HFFc6 (cell line): ENCODE measurements at regions not wholly inside any gene's neighbourhood (a gene's known extent, or its start where the extent isn't known, plus 50 kb on each side); places are given as distances from the start of the nearest gene placed in this dataset.

Experiments used
- DNase-seq: peaks from one replicate; pipeline ENCODE4 v3.0.0-alpha.2; 2018
- H3K27ac Mint-ChIP-seq: 2 replicates; pipeline ENCODE4 v1.8.0; 2020; ENCODE audit warnings: mild to moderate bottlenecking, mixed read lengths
- H3K27me3 Mint-ChIP-seq: 2 replicates; pipeline ENCODE4 v1.8.0; 2021; ENCODE audit warnings: mild to moderate bottlenecking, moderate library complexity, mixed read lengths; ENCODE audit not compliant: insufficient read depth
- H3K36me3 Mint-ChIP-seq: 2 replicates; pipeline ENCODE4 v1.8.0; 2021; ENCODE audit warnings: low read depth, mixed read lengths
- H3K4me1 Mint-ChIP-seq: 2 replicates; pipeline ENCODE4 v1.8.0; 2020; ENCODE audit warnings: low read depth, mixed read lengths
- H3K4me3 Mint-ChIP-seq: 2 replicates; pipeline ENCODE4 v1.8.0; 2020; ENCODE audit warnings: mild to moderate bottlenecking, moderate library complexity, mixed read lengths
- H3K9me3 Mint-ChIP-seq: 2 replicates; pipeline ENCODE4 v1.8.0; 2020; ENCODE audit warnings: mild to moderate bottlenecking, mixed read lengths
- CTCF ChIP-seq: fragments of 200-600 bp; sonication (generic); IDR thresholded peaks from 2 replicates; pipeline ENCODE4 v1.5.0; 2021; ENCODE audit warnings: antibody characterized with exemption, mild to moderate bottlenecking

GRCh38 chr1:37399830-37400464 is 74.4 kb upstream of the ZC3H12A start:
- Mint-ChIP-seq H3K4me1 (no peaks in the 10 kb centered on the region), H3K27me3 (peaks cover 8% of the 10 kb centered on the region), H3K36me3 (no peaks in the 10 kb centered on the region), H3K9me3 (no peaks in the 10 kb centered on the region), H3K4me3 (no peak overlapping the region), H3K27ac (no peak overlapping the region)
- DNase-seq = no peak
- TF ChIP-seq CTCF = no peak

DNA sequence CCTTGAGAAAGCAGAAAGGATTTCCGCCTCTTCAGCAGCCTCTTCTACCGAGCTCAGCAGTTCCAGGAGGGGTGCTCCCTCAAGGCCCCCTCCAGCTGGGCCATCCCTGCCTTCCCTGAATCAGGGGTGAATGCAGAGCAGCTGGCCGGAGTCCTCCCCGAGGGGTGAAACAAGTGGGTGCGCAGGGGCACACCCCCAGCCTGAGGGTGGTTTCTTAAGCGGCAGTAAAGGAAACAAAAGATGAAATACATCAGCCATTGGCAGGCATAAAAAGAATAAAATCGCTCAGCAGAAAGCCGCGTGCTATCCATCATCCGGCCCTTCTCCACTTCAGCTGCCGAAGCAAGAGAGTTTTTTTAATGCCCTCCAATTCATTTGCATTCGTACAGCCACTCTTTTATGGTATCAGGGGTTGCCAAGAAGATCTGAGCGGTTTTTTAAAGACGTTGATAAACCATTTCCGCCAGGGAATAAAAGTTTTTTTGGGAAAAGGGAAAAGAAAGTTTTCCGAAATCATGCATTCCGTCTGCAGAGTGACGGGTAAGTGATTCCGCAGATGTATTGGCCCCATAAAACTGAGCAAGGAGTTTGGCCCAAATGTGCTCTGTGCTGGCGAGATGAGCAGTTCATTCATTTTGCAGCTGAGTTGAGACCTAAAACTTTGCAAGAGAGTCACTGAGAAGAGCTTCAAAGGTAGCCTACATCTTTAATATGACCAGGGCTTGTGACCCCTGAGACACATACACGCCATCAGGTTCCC is 73.7 kb upstream of the ZC3H12A start:
- Mint-ChIP-seq H3K9me3 (no peaks in the 10 kb centered on the region), H3K27me3 (peaks cover 10% of the 10 kb centered on the region), H3K4me1 (no peaks in the 10 kb centered on the region), H3K36me3 (no peaks in the 10 kb centered on the region), H3K4me3 (no peak overlapping the region), H3K27ac (no peak overlapping the region)
- TF ChIP-seq CTCF = no peak
- DNase-seq = no peak

GRCh38 chr1:37403166-37403565 is 71.2 kb upstream of the ZC3H12A start:
- Mint-ChIP-seq H3K9me3 (no peaks in the 10 kb centered on the region), H3K4me1 (no peaks in the 10 kb centered on the region), H3K27ac (no peak overlapping the region), H3K4me3 (no peak overlapping the region), H3K27me3 (peaks cover 10% of the 10 kb centered on the region), H3K36me3 (no peaks in the 10 kb centered on the region)
- DNase-seq = no peak
- TF ChIP-seq CTCF = no peak

GRCh38 chr1:37404711-37405110 is 69.7 kb upstream of the ZC3H12A start:
- no peak for TF ChIP-seq CTCF
- H3K27ac Mint-ChIP-seq = no peak overlapping the region
- no peaks in the 10 kb centered on the region for H3K4me1 Mint-ChIP-seq
- no peaks in the 10 kb centered on the region for H3K36me3 Mint-ChIP-seq
- DNase-seq = no peak
- H3K27me3 Mint-ChIP-seq = peaks cover 8% of the 10 kb centered on the region
- H3K4me3 Mint-ChIP-seq = no peak overlapping the region
- H3K9me3 Mint-ChIP-seq = no peaks in the 10 kb centered on the region

DNA sequence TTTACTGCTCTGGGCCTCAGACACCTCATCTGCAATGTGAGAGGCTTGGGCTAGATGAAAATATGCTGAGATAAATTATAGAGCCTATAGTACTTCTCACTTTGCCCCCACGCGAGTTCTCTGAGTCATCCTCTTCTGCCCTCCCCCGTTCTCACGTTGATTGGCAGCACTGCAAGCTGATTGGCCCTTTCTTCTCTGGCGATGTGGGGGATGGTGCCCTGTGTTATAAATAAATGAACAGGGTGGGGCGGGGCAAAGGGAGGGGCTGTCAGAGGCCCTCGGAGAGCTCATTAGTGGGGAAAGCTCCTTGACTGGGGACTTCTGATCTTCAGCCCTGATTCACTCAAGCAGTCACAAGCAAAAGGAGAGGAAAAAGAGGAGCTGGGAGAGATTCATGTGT is 64.3 kb upstream of the ZC3H12A start:
- Mint-ChIP-seq H3K27ac (no peak overlapping the region), H3K4me3 (no peak overlapping the region), H3K9me3 (no peaks in the 10 kb centered on the region), H3K4me1 (no peaks in the 10 kb centered on the region), H3K27me3 (peaks cover 5% of the 10 kb centered on the region), H3K36me3 (no peaks in the 10 kb centered on the region)
- DNase-seq = no peak
- no peak for TF ChIP-seq CTCF
